HCT116 (cell line): ENCODE measurements at regions not wholly inside any gene's neighbourhood (a gene's known extent, or its start where the extent isn't known, plus 50 kb on each side); places are given as distances from the start of the nearest gene placed in this dataset.

ENCODE experiments used
- CBX3 ChIP-seq: IDR thresholded peaks from 2 replicates; pipeline ENCODE4 v1.6.1; 2012; ENCODE audit warnings: low read depth
- EZH2 ChIP-seq: fragments of 200-600 bp; sonication (generic); IDR thresholded peaks from 2 replicates; pipeline ENCODE4 v1.6.1; 2017; ENCODE audit warnings: antibody characterized with exemption, mixed run types
- EZH2phosphoT487 ChIP-seq: fragments of 200-600 bp; IDR thresholded peaks from 2 replicates; pipeline ENCODE4 v1.6.1; 2018; ENCODE audit warnings: antibody characterized with exemption, borderline replicate concordance
- POLR2A ChIP-seq: IDR thresholded peaks from 2 replicates; pipeline ENCODE4 v1.7.0; 2011; ENCODE audit warnings: borderline replicate concordance; ENCODE audit not compliant: insufficient read depth, insufficient read length; ENCODE audit errors: extremely low read depth
- POLR2AphosphoS5 ChIP-seq: IDR thresholded peaks from 2 replicates; pipeline ENCODE4 v1.6.1; 2011; ENCODE audit warnings: mild to moderate bottlenecking, low read depth, low read length, moderate library complexity
- SP1 ChIP-seq: IDR thresholded peaks from 2 replicates; pipeline ENCODE4 v1.6.1; 2012; ENCODE audit warnings: low read depth
- TF ChIP-seq, protein P1 (sequence below), 3 experiments: fragments of 200-600 bp in 1 of 3; sonication (generic) in 1 of 3; IDR thresholded peaks in 2 of 3; conservative IDR thresholded peaks in 1 of 3; 2 replicates each; pipeline ENCODE4 v1.5.1; 2012 to 2017; ENCODE audit warnings: low read depth in 2 of 3, low read length in 2 of 3, antibody characterized with exemption in 1 of 3, borderline replicate concordance in 1 of 3, control low read depth in 1 of 3, mild to moderate bottlenecking in 1 of 3, mixed read lengths in 1 of 3, mixed run types in 1 of 3, moderate library complexity in 1 of 3; ENCODE audit not compliant: insufficient read depth in 1 of 3
- TF ChIP-seq, protein P2 (sequence below): IDR thresholded peaks from 2 replicates; pipeline ENCODE4 v1.6.1; 2012; ENCODE audit warnings: low read depth

DNA sequence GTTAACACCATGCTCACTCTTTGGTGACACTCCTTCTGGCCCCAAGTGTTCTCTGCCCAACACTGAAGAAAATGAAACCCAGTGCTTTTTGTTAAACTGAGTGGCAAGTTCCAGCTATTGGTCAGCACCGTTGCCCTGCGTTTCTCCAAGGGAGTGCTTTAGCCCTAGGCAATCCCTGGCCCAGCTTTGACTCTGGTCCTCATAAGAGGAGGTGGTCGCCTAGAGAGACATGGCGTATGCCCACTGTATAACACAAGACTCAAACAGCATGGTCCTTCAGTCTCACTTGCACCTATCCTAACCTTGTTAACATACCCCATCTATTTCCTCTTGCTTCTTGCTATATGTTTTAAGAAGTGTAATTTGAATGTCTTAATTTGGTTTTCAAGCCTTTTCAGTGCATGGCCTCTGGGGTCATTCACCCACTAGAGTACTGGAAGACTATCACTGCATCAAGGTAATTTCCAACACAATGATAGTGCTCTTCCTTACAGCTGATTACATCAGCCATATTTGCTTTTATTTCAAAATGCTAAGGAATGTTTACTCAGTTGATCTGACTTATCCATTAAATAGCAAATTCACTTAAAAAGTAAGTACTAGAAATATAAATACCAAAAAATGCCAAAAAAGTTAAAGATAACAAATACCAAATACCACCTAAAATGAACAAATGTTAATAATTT lies 190.5 kb upstream of the SOX21 start:
- TF ChIP-seq, protein P1, sequence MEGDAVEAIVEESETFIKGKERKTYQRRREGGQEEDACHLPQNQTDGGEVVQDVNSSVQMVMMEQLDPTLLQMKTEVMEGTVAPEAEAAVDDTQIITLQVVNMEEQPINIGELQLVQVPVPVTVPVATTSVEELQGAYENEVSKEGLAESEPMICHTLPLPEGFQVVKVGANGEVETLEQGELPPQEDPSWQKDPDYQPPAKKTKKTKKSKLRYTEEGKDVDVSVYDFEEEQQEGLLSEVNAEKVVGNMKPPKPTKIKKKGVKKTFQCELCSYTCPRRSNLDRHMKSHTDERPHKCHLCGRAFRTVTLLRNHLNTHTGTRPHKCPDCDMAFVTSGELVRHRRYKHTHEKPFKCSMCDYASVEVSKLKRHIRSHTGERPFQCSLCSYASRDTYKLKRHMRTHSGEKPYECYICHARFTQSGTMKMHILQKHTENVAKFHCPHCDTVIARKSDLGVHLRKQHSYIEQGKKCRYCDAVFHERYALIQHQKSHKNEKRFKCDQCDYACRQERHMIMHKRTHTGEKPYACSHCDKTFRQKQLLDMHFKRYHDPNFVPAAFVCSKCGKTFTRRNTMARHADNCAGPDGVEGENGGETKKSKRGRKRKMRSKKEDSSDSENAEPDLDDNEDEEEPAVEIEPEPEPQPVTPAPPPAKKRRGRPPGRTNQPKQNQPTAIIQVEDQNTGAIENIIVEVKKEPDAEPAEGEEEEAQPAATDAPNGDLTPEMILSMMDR (IDR thresholded peaks at IDR 0.05 in 2 of 3, conservative IDR thresholded peaks at IDR 0.05 in 1 of 3; ENCODE audit: borderline replicate concordance in 1 of 3, insufficient read depth in 1 of 3, low read depth in 2 of 3, low read length in 2 of 3): no peak
- TF ChIP-seq POLR2AphosphoS5 (no peak), EZH2 (no peak), EZH2phosphoT487 (no peak), SP1 (no peak), POLR2A (no peak), CBX3 (no peak)
- TF ChIP-seq, protein P2, sequence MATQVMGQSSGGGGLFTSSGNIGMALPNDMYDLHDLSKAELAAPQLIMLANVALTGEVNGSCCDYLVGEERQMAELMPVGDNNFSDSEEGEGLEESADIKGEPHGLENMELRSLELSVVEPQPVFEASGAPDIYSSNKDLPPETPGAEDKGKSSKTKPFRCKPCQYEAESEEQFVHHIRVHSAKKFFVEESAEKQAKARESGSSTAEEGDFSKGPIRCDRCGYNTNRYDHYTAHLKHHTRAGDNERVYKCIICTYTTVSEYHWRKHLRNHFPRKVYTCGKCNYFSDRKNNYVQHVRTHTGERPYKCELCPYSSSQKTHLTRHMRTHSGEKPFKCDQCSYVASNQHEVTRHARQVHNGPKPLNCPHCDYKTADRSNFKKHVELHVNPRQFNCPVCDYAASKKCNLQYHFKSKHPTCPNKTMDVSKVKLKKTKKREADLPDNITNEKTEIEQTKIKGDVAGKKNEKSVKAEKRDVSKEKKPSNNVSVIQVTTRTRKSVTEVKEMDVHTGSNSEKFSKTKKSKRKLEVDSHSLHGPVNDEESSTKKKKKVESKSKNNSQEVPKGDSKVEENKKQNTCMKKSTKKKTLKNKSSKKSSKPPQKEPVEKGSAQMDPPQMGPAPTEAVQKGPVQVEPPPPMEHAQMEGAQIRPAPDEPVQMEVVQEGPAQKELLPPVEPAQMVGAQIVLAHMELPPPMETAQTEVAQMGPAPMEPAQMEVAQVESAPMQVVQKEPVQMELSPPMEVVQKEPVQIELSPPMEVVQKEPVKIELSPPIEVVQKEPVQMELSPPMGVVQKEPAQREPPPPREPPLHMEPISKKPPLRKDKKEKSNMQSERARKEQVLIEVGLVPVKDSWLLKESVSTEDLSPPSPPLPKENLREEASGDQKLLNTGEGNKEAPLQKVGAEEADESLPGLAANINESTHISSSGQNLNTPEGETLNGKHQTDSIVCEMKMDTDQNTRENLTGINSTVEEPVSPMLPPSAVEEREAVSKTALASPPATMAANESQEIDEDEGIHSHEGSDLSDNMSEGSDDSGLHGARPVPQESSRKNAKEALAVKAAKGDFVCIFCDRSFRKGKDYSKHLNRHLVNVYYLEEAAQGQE: no peak
